ENCODE measurements at regions not wholly inside any gene's neighbourhood (a gene's known extent, or its start where the extent isn't known, plus 50 kb on each side); places are given as distances from the start of the nearest gene placed in this dataset.

DNA sequence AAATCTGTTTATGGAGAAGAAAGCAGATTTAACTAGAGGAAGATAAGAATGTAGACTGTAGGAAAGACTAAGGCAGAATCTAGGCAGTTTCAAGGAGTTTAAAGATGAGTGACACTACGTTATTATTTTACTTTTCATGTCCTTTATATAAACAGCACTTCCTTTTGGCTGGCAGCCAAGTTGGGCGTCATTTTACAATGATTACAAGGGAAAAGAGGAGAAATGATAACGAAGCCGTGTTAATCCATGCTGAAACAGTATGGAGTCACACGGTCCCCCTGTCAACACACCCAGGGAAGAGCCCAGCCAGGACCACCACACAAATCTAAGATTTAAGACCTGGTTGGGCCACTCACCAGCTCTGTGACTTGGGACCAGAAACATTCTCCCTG is 83.7 kb upstream of the NEO1 start:
- TF ChIP-seq, protein P1, sequence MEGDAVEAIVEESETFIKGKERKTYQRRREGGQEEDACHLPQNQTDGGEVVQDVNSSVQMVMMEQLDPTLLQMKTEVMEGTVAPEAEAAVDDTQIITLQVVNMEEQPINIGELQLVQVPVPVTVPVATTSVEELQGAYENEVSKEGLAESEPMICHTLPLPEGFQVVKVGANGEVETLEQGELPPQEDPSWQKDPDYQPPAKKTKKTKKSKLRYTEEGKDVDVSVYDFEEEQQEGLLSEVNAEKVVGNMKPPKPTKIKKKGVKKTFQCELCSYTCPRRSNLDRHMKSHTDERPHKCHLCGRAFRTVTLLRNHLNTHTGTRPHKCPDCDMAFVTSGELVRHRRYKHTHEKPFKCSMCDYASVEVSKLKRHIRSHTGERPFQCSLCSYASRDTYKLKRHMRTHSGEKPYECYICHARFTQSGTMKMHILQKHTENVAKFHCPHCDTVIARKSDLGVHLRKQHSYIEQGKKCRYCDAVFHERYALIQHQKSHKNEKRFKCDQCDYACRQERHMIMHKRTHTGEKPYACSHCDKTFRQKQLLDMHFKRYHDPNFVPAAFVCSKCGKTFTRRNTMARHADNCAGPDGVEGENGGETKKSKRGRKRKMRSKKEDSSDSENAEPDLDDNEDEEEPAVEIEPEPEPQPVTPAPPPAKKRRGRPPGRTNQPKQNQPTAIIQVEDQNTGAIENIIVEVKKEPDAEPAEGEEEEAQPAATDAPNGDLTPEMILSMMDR (IDR thresholded peaks at IDR 0.05): no peak
- TF ChIP-seq POLR2A (IDR thresholded peaks at IDR 0.05) (no peak), POLR2AphosphoS5 (IDR thresholded peaks at IDR 0.05; ENCODE audit: insufficient read depth in 1 of 2, low read depth in 1 of 2) (no peak)
